Uterus (tissue), 3 donors: ENCODE measurements at regions not wholly inside any gene's neighbourhood (a gene's known extent, or its start where the extent isn't known, plus 50 kb on each side); places are given as distances from the start of the nearest gene placed in this dataset.

ENCODE experiments used
- DNase-seq, 2 donors: peaks; one replicate each; pipeline ENCODE4 v3.0.0-alpha.2; 2019 to 2020
- H3K27ac ChIP-seq, 2 donors: fragments of 200-600 bp; sonication (generic); 1 replicate in 1 of 2; 2 replicates in 1 of 2; pipeline ENCODE4 v1.5.1; 2016 to 2018
- H3K27me3 ChIP-seq, 2 donors: fragments of 200-600 bp; sonication (generic); one replicate each; pipeline ENCODE4 v1.5.1; 2018 to 2019; ENCODE audit warnings: control low read depth in 1 of 2
- H3K36me3 ChIP-seq, 2 donors: fragments of 200-600 bp; sonication (generic); one replicate each; pipeline ENCODE4 v1.5.1; 2019; ENCODE audit warnings: control low read depth in 1 of 2
- H3K4me1 ChIP-seq, 2 donors: fragments of 200-600 bp; sonication (generic); one replicate each; pipeline ENCODE4 v1.5.1; 2018 to 2019; ENCODE audit warnings: control low read depth in 1 of 2
- H3K4me3 ChIP-seq, 2 donors: fragments of 200-600 bp; sonication (generic); 1 replicate in 1 of 2; 2 replicates in 1 of 2; pipeline ENCODE4 v1.5.1; 2018 to 2019; ENCODE audit warnings: mild to moderate bottlenecking in 1 of 2
- H3K9me3 ChIP-seq, 2 donors: fragments of 200-600 bp; sonication (generic); one replicate each; pipeline ENCODE4 v1.5.1; 2019; ENCODE audit warnings: control low read depth in 1 of 2
- POLR2A ChIP-seq, 2 donors: fragments of 450-650 bp; IDR thresholded peaks; one replicate each; pipeline ENCODE4 v1.6.1; 2016; ENCODE audit warnings: antibody characterized with exemption in 2 of 2, mild to moderate bottlenecking in 1 of 2, moderate library complexity in 1 of 2
- intact Hi-C: fragments of 100-400 bp; cut with DNase I; formaldehyde crosslinking; loops from one replicate; pipeline ENCODE4 v1.15.1; 2023; ENCODE audit warnings: low total_unique reads
- TF ChIP-seq, protein P1 (sequence below), 4 experiments: fragments of 200-600 bp in 2 of 4; fragments of 450-650 bp in 2 of 4; sonication (generic) in 2 of 4; IDR thresholded peaks; one replicate each; pipeline ENCODE4 v1.5.1; 2016 to 2019; ENCODE audit warnings: antibody characterized with exemption in 4 of 4, mild to moderate bottlenecking in 2 of 4, moderate library complexity in 1 of 4
- donor health status: DM: yes; HTN: yes; CAD: no.

DNA sequence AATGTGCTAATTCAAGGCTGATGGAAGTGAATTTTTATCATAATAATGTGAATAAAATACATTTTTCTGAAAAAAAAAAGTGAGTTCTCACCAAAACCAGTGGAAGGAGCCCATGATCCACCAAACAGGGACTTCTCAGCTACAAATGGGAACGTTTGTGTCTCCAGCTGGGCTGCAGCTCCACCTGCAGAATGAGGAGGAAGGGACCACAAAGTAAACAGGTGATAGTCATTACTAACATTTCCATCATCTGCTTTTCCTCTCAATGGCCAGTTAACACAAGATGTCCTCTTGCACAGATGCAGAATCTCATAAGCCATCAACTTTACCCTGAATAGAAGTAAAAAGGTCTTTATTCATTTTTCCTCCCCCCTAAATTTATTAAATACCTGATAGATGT, 246.2 kb downstream of the MRPL39 start:
- Histone ChIP-seq H3K27ac (no peak overlapping the region), H3K27me3 (no peaks in the 10 kb centered on the region), H3K9me3 (no peaks in the 10 kb centered on the region), H3K4me1 (no peaks in the 10 kb centered on the region), H3K36me3 (no peaks in the 10 kb centered on the region), H3K4me3 (no peak overlapping the region)
- intact Hi-C loops = no loop called here
- TF ChIP-seq POLR2A (IDR thresholded peaks at IDR 0.05) = no peak
- TF ChIP-seq, protein P1, sequence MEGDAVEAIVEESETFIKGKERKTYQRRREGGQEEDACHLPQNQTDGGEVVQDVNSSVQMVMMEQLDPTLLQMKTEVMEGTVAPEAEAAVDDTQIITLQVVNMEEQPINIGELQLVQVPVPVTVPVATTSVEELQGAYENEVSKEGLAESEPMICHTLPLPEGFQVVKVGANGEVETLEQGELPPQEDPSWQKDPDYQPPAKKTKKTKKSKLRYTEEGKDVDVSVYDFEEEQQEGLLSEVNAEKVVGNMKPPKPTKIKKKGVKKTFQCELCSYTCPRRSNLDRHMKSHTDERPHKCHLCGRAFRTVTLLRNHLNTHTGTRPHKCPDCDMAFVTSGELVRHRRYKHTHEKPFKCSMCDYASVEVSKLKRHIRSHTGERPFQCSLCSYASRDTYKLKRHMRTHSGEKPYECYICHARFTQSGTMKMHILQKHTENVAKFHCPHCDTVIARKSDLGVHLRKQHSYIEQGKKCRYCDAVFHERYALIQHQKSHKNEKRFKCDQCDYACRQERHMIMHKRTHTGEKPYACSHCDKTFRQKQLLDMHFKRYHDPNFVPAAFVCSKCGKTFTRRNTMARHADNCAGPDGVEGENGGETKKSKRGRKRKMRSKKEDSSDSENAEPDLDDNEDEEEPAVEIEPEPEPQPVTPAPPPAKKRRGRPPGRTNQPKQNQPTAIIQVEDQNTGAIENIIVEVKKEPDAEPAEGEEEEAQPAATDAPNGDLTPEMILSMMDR (IDR thresholded peaks at IDR 0.05) = no peak
- no peak for DNase-seq

DNA sequence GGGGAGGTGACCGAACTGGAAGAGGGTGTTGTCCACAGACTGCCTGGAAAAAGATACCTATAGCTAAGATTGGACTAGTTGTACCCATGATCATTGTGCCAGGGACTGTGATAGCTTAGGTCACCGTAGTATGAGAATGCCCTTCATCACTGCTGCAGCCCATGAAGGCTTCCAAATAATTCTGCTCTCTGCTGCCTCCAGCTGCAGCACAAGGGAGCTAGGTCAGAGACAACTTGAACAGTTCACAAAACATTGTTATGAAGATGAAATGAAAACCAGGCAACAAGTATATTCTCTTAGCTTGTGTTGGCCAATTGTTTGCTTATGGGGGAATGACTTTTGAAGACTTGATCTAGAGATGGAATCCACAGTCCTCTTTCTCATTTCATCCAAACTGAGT, 246.7 kb downstream of the MRPL39 start:
- no peak overlapping the region for H3K27ac ChIP-seq
- no peaks in the 10 kb centered on the region for H3K9me3 ChIP-seq
- TF ChIP-seq, protein P1 (IDR thresholded peaks at IDR 0.05) = no peak
- TF ChIP-seq POLR2A (IDR thresholded peaks at IDR 0.05) = no peak
- no peaks in the 10 kb centered on the region for H3K27me3 ChIP-seq
- intact Hi-C loops = no loop called here
- no peak for DNase-seq
- no peaks in the 10 kb centered on the region for H3K36me3 ChIP-seq
- no peaks in the 10 kb centered on the region for H3K4me1 ChIP-seq
- no peak overlapping the region for H3K4me3 ChIP-seq

DNA sequence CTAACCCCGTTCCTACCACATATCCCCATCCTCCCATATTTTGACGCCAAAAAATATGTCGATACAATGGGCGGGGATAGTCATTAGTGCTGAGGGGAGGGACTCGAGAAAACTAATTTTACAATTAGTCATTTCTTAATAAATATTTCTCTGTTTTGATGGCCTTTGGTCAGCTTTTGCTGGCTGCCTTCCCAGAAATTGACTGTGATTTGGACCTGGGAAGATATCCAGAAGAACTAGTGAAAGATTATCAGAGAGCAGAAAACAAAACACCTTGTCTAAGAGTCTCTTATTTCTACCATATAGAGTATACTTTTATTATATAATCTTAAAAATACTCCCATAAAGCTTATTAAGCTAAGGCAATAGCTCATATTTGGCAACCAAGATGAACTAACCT, 247.6 kb downstream of the MRPL39 start:
- H3K4me3 ChIP-seq = no peak overlapping the region
- H3K36me3 ChIP-seq = no peaks in the 10 kb centered on the region
- intact Hi-C loops = no loop called here
- no peaks in the 10 kb centered on the region for H3K4me1 ChIP-seq
- H3K27me3 ChIP-seq = no peaks in the 10 kb centered on the region
- TF ChIP-seq POLR2A (IDR thresholded peaks at IDR 0.05) = no peak
- TF ChIP-seq, protein P1 (IDR thresholded peaks at IDR 0.05) = no peak
- DNase-seq = no peak
- no peaks in the 10 kb centered on the region for H3K9me3 ChIP-seq
- no peak overlapping the region for H3K27ac ChIP-seq

DNA sequence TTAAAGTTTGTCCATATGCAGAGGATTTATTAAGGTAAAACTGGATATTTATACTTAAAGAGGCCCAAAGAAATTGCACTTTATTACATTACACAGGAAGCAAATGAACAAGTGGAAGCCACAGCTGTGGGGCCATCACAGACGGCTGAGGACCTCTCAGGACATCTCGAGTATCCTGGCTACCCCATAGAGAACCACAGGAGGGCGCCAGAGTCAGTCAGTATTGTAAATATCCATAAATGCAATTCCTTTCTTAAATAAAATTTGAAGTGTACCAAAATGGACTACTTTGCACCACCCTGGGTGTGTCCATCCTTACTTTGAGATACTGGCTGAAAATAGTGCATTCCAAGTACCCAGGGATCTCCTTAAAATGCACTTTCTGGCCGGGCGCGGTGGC, 257.2 kb downstream of the MRPL39 start:
- intact Hi-C loops = no loop called here
- H3K27ac ChIP-seq = no peak overlapping the region
- no peak for DNase-seq
- H3K4me1 ChIP-seq = no peaks in the 10 kb centered on the region
- no peak overlapping the region for H3K4me3 ChIP-seq
- H3K27me3 ChIP-seq = no peaks in the 10 kb centered on the region
- TF ChIP-seq, protein P1 (IDR thresholded peaks at IDR 0.05) = no peak
- no peak for TF ChIP-seq POLR2A (IDR thresholded peaks at IDR 0.05)
- H3K36me3 ChIP-seq = no peaks in the 10 kb centered on the region
- no peaks in the 10 kb centered on the region for H3K9me3 ChIP-seq

DNA sequence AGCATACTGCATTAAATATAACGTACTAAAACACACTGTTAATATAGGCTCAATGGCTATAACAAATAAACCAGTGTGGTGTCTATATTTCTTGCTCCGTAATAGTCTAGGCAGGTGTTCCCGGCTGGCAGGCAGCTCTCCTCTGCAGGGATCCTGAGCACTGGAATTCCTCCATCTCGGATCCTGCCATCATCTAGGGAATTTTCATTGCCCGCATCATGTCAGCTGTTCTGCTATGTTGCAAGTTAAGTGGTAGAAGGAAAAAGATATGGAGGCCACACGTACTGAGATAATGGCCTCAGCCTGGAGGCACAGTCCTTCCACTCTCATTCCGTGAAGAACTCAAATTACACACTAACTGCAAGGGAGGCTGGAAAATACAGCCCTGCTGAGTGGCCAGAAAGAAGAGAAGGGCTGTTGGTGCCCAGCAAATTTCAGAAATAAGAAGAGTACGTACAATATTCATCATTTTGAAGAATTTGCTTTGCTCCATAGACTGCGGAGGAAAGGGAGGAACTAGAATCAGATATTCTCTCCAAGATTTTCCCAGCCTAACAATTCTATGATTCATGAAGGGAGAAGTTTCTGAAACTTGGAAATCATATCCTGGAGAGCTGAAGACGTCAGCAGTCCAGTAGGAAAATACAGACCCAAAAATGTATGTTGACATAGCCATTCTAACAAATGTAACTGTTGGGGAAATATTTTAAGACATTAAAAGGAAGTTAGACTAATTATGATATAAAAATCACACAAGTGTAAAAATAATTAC, 263.3 kb downstream of the MRPL39 start:
- no peaks in the 10 kb centered on the region for H3K9me3 ChIP-seq
- no peak for DNase-seq
- TF ChIP-seq POLR2A (IDR thresholded peaks at IDR 0.05) = no peak
- TF ChIP-seq, protein P1 (IDR thresholded peaks at IDR 0.05) = no peak
- H3K4me1 ChIP-seq = no peaks in the 10 kb centered on the region
- intact Hi-C loops = no loop called here
- H3K27ac ChIP-seq = no peak overlapping the region
- H3K4me3 ChIP-seq = no peak overlapping the region
- no peaks in the 10 kb centered on the region for H3K36me3 ChIP-seq
- no peaks in the 10 kb centered on the region for H3K27me3 ChIP-seq
